ENCODE measurements at regions not wholly inside any gene's neighbourhood (a gene's known extent, or its start where the extent isn't known, plus 50 kb on each side); places are given as distances from the start of the nearest gene placed in this dataset.

DNA sequence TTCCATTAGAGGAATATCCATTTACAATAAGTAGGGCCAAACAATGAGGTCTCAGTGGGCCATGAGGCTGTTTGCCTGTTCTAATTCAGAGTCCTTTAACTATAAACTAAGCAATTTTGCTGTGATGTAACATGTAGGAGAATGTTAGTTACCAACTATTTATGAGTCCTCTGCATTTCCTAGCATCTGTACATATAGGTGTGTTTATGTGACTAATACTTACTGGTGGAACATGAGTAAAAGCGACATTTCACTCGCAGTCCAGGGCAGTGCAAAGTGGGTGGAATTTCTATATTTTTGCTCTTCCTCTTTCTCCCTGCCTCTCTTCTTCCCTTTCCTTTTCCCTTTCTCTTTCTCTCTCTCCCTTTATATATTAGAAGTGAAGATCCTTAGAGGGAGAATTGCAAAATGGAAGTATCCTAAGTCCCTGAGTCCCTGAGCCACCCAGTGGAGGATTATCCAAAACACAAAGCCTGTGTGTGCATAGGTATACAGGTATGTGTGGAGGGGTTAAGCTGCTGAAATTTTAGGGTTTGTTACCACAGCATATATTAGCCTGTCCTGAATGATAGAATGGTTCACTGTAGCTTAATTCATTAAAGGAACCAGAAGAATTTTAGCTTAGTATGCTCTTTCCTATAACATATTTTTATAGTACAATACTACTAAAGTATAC, 487.0 kb upstream of the FANCL start:
- Histone ChIP-seq H3K4me3 (replicated peaks; ENCODE audit: insufficient read depth, low read length) (no peak overlapping the region), H3K27ac (replicated peaks) (no peak overlapping the region), H3K27me3 (ENCODE audit: insufficient read depth, poor library complexity, severe bottlenecking) (no peaks in the 10 kb centered on the region)
- TF ChIP-seq, protein P1, sequence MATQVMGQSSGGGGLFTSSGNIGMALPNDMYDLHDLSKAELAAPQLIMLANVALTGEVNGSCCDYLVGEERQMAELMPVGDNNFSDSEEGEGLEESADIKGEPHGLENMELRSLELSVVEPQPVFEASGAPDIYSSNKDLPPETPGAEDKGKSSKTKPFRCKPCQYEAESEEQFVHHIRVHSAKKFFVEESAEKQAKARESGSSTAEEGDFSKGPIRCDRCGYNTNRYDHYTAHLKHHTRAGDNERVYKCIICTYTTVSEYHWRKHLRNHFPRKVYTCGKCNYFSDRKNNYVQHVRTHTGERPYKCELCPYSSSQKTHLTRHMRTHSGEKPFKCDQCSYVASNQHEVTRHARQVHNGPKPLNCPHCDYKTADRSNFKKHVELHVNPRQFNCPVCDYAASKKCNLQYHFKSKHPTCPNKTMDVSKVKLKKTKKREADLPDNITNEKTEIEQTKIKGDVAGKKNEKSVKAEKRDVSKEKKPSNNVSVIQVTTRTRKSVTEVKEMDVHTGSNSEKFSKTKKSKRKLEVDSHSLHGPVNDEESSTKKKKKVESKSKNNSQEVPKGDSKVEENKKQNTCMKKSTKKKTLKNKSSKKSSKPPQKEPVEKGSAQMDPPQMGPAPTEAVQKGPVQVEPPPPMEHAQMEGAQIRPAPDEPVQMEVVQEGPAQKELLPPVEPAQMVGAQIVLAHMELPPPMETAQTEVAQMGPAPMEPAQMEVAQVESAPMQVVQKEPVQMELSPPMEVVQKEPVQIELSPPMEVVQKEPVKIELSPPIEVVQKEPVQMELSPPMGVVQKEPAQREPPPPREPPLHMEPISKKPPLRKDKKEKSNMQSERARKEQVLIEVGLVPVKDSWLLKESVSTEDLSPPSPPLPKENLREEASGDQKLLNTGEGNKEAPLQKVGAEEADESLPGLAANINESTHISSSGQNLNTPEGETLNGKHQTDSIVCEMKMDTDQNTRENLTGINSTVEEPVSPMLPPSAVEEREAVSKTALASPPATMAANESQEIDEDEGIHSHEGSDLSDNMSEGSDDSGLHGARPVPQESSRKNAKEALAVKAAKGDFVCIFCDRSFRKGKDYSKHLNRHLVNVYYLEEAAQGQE (IDR thresholded peaks at IDR 0.05; ENCODE audit: insufficient replicate concordance, low read depth) = no peak
- TF ChIP-seq, protein P2, sequence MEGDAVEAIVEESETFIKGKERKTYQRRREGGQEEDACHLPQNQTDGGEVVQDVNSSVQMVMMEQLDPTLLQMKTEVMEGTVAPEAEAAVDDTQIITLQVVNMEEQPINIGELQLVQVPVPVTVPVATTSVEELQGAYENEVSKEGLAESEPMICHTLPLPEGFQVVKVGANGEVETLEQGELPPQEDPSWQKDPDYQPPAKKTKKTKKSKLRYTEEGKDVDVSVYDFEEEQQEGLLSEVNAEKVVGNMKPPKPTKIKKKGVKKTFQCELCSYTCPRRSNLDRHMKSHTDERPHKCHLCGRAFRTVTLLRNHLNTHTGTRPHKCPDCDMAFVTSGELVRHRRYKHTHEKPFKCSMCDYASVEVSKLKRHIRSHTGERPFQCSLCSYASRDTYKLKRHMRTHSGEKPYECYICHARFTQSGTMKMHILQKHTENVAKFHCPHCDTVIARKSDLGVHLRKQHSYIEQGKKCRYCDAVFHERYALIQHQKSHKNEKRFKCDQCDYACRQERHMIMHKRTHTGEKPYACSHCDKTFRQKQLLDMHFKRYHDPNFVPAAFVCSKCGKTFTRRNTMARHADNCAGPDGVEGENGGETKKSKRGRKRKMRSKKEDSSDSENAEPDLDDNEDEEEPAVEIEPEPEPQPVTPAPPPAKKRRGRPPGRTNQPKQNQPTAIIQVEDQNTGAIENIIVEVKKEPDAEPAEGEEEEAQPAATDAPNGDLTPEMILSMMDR (IDR thresholded peaks at IDR 0.05; ENCODE audit: insufficient read depth, low read length) = no peak
- no peak for TF ChIP-seq POLR2AphosphoS5 (IDR thresholded peaks at IDR 0.05; ENCODE audit: low read depth)
- no peak for TF ChIP-seq GABPA (IDR thresholded peaks at IDR 0.05; ENCODE audit: low read depth)
- no peak for TF ChIP-seq SPI1 (IDR thresholded peaks at IDR 0.05; ENCODE audit: borderline replicate concordance, low read depth)
- DNase-seq (ENCODE audit: low read depth in 1 of 2, low spot score in 1 of 2) = no peak

DNA sequence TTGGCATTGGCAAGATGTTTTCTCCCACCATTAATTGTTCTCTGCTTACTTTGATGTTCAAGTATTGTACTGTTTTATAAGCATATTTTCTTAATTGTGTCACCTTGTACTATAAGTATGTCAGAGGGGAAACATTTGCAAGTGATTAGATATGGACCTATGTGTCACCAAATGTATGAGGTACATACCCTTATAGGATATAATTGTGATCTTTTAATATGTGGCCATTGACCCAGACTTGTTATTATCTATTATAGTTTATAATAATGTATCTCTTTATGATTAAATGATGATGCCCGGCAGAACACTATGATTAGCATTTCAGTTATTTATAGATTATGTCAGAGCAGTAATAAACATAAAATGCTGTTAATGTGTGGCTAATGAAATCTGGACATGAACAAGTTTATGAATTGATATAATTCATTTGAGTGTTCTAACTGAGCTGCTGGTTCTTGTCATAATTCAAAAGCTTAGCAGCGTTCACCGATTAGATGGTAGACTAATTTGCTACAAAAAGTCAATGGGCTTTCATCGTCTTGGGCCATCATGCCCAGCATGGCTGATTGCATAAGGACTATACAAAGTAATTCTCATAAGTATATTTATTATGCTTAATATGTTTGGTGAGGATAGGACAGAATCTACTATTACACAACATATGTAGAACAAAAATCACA, 480.9 kb upstream of the FANCL start:
- H3K27me3 ChIP-seq (ENCODE audit: insufficient read depth, poor library complexity, severe bottlenecking) = no peaks in the 10 kb centered on the region
- no peak for DNase-seq (ENCODE audit: low read depth in 1 of 2, low spot score in 1 of 2)
- H3K27ac ChIP-seq (replicated peaks) = no peak overlapping the region
- H3K4me3 ChIP-seq (replicated peaks; ENCODE audit: insufficient read depth, low read length) = no peak overlapping the region
- TF ChIP-seq POLR2AphosphoS5 (IDR thresholded peaks at IDR 0.05; ENCODE audit: low read depth) (no peak), SPI1 (IDR thresholded peaks at IDR 0.05; ENCODE audit: borderline replicate concordance, low read depth) (no peak), GABPA (IDR thresholded peaks at IDR 0.05; ENCODE audit: low read depth) (no peak)
- TF ChIP-seq, protein P1 (IDR thresholded peaks at IDR 0.05; ENCODE audit: insufficient replicate concordance, low read depth) = no peak
- TF ChIP-seq, protein P2 (IDR thresholded peaks at IDR 0.05; ENCODE audit: insufficient read depth, low read length) = no peak

DNA sequence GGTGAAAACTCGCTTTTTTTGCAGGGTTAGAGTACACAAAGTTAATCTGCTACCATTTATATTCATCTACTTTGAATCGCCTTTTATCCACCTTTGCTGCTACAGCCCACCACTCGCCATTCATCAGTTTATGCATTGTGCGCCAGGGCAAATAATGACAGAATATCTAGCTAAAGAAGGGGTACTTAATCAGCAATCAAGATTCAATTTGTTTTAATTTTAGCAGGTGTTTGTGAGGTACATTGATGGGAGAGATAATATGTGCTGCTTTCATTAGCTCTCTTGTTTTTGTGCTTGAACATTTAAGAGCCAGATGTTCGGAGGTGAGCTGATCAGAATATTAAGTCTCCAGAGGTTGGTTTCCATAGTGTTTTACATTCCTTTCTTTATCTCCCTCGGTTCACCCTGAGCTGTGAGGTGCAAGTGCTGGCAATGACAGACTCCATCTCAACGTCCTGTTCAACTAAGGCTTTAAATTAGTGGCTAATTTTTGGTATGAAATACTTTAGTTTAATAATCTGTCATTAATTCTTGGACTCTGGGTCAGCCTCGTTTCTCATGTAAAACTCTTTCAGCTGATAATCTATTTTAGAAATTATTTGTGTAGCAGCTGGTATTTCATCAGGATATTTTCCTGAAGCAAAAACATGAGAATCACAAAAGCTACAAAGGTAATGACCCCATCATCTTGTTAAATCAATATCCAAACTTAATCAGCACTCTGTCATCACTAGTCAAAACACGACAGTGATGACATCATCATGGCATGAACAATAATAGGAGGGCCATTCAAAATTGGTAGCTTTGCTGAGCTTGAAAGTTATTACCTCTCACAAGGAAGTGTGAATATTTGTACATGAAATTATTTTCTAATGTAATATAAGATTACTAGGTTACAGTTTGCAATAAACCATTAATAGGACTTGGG, 479.9 kb upstream of the FANCL start:
- no peak for TF ChIP-seq SPI1 (IDR thresholded peaks at IDR 0.05; ENCODE audit: borderline replicate concordance, low read depth)
- TF ChIP-seq, protein P2 (IDR thresholded peaks at IDR 0.05; ENCODE audit: insufficient read depth, low read length) = no peak
- TF ChIP-seq GABPA (IDR thresholded peaks at IDR 0.05; ENCODE audit: low read depth) = no peak
- TF ChIP-seq, protein P1 (IDR thresholded peaks at IDR 0.05; ENCODE audit: insufficient replicate concordance, low read depth) = no peak
- TF ChIP-seq POLR2AphosphoS5 (IDR thresholded peaks at IDR 0.05; ENCODE audit: low read depth) = no peak
- Histone ChIP-seq H3K27me3 (ENCODE audit: insufficient read depth, poor library complexity, severe bottlenecking) (no peaks in the 10 kb centered on the region), H3K4me3 (replicated peaks; ENCODE audit: insufficient read depth, low read length) (no peak overlapping the region), H3K27ac (replicated peaks) (no peak overlapping the region)
- DNase-seq (ENCODE audit: low read depth in 1 of 2, low spot score in 1 of 2) = no peak

Data from HL-60 (cell line).